LHCN-M2 (cell line): ENCODE measurements at regions not wholly inside any gene's neighbourhood (a gene's known extent, or its start where the extent isn't known, plus 50 kb on each side); places are given as distances from the start of the nearest gene placed in this dataset.

Source experiments
- DNase-seq: peaks from one replicate; pipeline ENCODE4 v3.0.0-alpha.2; 2012; ENCODE audit warnings: low read depth

DNA sequence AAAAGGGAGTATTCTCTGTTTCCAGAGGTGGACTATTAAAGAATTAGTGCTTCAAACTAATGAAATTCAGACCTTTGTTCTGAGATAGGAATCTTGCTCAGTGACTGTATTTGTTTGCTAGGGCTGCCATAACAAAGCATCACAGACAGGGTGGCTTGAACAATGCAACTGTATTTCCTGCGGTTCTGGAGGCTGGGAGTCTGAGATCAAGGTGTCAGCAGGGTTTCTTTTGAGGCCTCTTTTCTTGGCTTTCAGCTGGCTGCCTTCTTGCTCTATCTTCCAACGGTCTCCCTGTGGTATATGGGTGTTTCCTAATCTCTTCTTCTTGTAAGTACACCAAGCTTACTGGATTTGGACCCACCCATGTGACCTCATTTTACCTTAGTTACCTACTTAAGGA lies 264.6 kb upstream of the PROX1 start:
- DNase-seq: no peak

DNA sequence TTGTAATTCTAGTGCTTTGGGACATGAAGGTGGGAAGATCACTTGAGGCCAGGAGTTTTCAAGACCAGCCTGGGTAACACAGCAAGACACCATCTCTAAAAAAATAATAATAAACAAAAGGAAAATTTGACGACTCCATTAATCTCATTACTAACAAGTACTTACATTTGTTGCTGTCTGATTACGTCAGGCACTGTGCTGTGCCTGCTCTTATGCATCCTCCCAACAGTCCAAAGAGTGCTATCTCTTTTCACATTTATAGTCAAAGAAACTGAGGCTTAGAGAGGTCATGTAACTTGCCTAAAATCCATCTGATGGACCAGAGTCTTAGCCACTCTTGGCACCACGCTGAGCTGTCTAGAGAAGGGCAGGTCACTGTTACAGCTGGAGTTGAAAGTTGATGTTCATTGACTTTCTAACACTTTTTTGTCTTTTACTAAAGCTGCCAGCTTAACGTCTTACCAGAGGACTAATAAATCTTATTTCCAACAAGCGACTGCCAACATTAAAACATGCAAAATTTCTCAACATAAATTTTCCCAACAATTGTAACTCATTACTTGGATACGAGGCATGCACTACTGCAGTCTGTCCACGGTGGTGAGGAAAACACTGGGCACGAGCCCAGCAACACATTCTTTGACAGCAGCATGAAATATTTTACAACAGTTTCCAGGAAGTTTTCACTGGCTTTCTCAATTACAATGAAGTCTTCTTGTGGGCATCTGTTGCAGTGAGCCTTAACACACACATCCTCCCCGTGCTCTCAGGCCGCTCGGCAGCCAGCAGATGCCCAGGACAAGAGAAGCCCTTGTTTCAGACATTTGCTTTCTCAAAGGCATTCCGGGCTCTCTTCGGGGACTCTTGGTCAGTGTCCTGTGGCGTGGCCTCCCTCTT lies 262.9 kb upstream of the PROX1 start:
- DNase-seq: peak; percentile 1

DNA sequence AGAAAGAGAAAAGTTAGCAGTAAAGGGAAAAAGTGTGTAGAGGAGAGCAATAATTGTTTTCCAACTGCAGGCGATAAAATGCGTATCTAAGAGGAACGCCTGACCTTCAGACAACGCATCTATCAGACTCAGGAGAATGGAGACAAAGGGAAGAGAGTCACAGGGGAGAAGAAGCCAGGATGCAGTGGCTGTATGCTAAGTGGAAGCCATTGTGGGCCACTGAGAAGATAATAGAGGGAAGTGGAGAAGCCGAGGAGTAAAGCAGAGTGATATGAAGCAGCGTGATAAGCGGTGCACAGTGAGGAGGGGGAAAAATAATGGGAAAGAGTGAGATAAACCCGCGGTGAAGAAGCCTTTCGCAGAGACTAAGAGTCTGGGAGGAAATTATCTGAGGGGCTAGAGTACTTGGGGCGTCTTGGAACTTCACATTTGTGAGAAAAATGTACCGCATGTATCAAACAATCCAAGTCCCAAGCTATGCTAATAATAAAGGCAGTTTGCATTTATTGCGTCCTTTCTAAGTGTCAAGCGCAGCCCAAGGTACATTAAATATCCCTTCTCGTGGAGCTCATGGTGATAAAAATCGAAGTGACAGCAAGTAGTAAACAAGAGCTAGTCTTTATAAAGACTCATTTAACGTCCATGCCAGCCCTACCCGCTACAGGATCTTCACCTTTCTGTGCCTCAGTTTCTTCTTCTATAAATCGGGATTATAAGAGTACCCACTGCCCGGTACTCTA lies 259.8 kb upstream of the PROX1 start:
- DNase-seq: no peak

DNA sequence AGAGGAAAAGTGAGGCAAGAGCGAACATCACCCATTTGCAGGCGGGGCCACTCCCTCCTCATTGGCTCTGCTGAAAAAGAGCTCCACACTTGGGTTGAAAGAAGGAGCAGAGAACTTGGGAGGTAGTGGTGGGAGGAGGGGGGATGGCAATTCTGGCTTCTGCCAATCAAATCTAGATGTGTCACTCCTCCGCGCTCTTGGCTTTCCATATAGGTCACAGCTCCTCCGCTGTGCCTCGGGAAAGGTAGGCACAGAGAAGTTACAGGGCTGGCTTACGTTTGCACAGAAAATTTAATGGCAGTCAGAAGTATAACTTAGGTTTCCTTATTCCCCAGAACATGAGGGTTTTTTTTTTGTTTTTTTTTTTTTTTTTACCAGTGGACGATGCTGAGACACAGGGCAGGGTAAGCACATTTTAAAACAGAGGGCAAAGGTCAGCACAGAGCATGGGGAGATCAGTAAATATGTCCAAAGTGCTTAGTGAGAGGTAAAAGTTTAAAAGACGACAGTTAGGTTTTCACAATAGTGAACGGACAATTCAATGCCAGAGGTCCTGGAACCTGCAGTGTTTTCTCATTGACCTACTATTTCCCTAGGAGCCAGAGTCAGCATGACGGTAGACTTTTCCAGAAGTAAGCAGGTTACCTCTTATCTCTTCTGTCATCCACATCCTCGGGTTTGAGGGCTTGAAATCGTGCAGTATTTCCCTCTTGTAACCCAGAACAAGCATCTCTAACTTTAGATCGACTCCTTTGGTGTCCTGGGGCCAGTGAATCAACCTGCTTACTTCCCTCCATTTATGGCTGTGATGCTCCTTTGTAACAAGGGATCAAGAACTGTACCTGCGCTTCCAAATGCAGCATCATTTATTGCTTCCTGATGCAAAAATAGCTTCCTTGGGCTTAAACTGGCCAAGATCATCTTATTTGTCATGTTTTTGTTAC lies 258.9 kb upstream of the PROX1 start:
- DNase-seq: no peak

DNA sequence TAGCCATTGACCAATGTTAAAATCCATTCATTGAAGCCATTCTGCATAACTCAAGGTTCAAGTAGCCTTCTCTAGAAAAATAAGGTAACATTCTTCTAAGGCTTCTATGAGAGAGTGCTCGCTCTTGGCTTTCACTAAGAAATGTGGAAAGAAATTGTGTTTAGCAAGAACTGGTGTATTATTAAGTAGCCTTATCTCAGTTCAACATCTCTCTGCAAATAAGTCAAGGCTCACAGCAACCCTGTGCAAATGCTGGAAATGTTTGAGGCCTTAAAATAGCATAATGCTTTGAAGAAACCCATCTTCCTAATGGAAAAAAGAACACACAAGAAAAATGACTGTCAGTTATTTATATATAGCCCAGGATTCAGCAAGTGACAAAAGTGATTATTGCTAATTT lies 254.1 kb upstream of the PROX1 start:
- DNase-seq: no peak

DNA sequence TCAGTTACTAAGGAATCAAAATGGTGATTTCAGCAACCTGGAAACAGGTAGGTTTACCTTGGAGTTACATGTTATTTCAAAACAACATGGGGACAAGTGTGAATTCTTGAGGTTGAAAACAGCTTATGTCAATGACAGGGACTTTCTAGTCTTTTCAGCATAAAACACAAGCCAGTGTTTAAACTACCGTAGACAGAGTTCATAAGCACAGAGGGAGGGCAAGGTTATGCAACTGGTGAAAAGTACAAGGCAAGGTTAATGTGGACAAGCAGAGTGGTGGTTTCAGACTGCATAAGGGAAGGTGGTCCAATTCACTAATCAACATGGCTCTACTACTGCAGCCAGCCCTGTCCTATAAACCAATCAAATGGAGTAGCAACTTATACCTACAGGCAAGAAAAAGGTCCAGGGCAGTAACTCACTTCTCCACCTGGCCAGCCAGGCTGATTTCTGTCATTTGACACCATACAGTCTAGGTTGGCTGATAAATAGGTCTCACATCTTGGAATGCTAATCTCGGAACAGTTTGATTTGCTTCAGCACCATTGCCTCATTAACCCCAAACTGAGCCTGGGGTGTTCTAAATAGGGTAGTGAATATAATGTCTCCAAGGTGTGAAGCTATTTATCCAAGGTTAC lies 250.3 kb upstream of the PROX1 start:
- DNase-seq: no peak

DNA sequence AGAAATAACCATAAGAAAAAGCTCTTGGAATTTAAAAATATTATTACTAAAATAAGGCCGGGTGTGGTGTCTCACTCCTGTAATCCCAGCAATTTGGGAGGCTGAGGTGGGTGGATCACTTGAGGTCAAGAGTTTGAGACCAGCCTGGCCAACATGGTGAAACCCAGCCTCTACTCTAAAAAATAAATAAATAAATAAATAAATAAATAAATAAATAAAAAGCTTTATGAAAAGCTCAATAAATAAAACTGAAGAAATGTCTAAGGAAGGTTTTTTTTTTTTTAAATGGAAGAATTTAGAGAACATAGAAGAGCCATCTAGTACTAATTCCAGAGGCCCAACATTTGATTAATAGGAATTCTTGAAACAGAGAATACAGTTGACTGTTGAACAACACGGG lies 249.1 kb upstream of the PROX1 start:
- no peak for DNase-seq

DNA sequence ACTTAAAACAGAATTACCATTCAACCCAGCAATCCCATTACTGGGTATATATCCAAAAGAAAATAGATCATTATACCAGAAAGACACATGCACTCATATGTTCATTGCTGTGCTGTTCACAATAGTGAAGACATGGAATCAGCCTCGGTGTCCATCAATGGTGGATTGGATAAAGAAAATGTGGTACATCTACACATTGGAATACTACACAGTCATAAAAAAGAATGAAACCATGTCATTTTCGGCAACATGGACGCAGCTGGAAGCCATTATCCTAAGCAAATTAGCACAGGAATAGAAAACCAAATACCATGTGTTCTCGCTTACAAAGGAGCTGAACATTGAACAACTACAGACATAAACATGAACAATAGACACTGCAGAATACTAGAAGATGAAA lies 244.8 kb upstream of the PROX1 start:
- DNase-seq: no peak

DNA sequence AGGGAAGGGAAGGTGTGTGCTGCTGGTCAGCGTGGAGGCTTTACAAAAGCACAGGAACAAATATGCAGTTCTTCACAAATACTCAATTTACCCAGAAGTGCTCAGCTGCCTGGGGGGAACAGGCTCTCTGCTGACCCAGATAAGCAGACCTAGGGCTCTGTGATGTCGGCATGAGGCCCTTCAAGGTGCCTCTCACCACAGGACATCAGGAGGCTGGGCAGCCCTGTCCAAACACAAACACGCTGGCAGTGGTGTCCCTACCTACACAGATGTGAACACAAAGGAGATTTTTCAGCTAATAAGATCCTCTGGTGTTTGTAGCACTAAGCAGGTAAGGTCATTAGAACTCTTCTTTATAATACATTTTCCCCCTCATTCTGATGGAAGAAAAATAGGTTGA lies 243.0 kb upstream of the PROX1 start:
- DNase-seq: no peak

DNA sequence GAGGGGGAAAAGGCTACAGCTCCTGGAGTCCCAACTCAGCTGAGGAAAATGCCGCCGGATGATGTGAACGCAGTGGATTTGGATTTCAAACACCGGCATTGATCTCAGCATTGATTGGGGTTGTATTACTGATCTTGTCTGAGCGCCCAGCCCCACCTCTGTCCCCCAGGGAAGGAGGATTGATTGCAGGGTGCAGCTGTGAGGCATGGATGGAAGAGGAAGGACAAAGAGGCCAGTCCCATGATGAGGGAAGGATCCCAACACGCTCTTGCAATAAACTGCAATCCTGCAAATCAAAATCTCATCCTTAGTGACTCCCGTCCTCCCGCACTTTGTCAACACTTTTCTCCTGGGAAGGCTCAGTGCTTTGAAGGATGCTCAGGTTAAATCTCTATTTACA lies 242.3 kb upstream of the PROX1 start:
- no peak for DNase-seq

DNA sequence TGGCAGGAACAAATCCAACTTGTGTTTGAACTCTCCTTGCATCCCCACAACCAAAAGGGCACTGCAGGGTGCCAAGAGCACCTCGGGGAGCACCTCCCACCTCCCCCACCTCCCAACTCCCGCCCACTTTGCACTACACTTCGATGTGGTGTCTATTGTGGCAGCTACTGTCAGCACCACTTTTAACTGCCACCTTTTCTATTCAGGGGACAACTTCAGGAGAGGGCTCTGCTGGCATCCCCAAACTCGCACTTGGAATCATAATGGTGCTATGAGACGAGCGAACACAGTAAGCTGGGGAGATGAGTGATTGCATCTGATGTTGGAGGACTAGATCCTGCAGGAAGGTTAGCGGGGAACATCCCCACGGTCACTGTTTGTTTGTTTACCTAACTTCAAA lies 238.2 kb upstream of the PROX1 start:
- DNase-seq: no peak

DNA sequence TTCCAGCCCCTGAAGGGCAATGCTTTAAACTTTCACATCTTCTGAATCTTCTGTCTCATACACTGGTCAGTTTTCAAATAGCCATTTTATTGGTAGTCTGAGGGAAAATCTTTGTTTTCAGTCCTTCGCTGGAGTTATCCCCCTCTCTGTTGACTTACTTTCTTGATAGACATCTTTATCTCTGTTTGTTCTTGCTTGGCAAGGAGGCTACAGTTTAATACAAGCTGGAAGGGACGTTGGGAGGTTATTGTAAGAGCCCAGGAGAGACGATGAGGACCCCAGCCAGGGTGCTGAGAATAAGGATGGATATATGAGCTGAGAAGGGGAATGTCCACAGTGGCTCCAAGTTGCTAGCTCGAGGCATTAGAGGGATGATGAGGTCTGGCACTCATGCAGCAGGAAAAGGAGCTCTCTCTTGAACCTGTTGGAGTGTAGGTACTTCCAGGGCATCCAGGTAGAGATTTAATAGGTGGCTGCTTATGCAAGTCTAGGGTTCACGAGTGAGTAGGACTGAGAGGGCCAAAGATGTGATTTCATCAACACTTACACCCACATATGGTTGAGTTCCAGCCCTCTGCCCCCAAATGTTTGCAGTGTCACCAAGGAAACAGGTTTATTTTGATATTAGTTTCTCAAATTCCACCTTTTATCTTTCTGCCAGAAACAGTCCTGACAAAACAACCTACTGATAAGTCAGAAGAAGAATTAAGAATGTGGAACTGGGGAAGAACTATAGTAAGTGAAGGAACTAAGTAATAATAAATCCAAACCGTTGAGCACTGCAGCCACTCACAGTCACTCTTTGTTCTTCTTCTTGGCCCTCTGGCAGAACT lies 237.3 kb upstream of the PROX1 start:
- DNase-seq: no peak

DNA sequence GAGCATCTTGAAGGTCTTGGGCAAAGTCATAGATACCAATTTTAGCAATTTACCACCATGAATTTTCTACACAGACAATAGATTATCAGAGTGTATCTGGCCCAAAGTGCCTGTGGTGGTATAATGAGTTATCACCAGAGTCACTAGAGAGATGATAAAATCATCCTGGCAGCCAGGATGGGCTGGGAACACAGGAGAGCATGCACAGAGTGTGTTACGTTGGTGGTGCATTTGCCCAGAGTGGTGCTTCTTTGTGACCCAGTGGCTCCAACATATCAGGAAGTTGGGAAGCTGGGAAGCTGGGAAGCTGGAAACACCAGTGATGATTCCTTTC lies 236.7 kb upstream of the PROX1 start:
- DNase-seq: no peak

DNA sequence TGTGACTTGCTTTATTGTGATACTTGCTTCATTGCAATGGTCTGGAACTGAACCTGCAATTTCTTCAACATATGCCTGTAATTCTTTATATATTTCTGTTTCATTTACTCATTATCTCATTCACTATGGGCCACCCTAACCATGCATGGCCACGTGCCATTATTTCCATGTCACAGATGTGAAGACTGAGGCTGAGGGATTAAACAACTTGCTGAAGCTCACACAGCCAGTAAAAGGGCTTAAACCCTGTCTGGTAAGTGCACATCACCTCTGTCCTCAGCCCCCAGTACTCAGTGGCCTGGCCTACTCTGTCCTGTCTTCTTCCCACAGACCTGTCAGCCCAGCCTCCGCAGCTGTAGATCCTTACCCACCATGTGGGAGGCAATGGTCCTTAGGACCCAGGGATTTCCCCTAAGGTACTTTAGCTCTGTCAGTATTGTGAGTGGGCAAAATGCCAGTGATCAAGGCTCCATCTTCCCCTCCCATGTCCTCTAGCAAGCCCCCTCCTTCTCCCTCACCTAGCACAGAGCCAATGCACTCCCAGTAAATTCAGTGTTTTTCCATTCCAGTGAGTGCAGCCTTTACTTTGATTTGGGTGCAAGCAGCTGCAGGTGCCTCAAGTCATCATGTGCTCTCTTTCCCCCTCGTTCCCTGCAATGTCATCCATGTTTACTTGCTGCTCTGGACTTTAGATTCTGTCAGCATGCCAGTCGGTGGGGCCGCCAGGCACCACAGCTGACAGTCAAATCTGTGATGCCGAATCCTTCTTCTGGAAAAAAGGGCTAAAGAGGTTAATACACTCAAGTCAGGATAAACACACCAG lies 228.2 kb upstream of the PROX1 start:
- DNase-seq: no peak

DNA sequence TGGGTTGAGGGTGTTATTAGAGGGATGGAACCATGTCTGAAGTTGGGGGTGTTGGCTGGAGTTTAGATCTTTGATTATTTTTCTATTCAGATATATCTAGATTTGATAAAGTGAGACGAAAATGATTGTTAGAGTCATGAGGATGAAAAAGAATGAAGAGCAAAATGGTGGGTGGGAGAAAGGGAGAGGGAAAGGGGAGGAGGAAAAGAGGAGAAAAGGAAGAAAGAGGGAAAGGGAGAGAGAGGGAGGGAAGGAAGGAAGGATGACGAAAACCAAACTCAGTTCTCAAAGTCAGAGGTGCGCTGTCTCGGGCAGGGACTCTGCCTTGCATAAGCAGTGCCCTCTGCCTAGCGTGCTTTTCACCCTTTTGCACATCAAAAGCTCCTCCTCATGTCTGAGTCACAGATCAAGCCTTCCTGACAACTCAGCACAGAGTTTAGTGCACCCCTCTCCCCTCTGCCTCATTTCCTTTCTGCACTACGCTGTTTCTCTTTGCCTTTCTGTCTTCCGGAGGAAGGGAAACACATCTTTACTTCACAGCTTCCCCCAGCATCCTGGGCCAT lies 225.8 kb upstream of the PROX1 start:
- no peak for DNase-seq

DNA sequence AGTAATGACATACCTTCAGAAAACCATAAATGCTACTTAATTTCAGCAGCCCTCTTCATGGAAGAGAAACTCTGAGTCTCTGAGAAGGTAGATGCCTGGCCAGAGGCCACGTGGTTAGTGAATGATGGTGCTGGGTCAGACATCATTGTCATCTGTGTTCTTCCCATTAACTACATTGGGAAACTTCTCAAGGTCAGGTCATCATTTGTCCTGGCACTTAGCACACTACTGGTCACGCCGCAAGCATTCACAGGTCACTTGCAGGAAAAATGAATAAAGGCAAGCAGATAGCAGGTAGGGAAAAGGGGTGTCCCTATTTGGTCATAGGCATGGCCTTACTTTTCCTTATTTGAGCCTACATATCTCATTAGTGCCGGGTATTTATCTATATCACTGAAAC lies 220.1 kb upstream of the PROX1 start:
- no peak for DNase-seq

DNA sequence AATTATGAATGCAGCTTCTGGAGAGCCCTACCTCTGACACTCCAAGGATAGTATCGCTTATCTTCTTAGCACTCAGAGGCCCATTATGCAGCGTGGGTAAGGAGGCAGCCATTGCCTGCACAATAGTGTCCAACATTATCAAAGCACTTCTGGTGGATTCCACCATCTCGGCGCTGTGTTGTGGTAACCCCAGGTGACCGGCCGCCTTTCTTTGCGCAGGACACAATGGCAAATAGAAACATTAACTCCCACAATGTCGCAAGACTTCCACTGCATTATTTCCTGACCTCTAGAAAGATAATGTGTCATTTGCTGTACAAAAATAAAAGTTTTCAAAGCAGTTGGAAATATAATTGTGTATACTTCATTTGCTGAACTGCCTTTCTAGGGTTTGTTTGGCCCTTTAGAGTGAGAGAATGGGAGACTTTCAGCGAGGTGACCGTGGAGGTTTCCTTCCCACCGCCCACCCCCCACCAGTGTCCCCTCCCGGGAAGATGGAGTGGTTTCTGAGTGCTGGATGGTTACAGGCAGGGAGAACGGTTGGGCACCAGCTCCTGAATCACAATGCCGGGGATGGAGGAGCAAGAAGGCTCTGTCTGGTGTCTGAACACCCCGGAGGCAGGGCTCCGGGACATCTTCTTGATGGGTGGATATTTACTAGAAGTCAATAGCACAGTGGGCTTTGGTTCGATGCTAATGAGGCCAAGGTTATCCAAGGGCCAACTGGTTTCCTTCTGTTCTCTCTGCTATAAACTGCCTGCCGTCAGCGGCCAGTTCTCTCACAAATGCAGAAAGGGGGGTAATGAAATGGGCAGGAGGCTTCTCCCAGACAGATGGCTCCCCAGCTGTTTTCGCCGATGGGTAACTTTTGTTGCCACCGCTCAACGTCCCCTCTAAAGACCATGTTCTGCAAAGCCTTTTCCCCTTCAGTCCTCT lies 215.4 kb upstream of the PROX1 start:
- no peak for DNase-seq

DNA sequence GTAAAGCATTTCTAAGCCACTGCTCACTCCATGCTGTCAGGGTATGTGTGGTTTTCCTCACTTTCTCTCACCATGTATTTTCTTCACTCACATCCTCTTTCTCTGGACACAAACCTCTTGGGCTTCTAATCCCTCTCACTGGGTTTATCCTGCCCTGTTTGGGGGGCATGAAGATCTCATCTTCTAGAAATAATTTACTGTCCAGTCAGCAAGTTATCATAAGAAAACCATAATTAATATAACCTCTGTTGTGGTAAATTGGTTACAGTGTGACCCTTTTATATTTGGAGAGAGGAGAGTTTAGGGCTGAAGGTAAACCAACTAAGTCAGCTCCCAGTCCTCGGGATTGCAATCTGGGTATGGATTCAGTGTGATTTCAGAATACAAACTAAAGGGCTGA lies 213.8 kb upstream of the PROX1 start:
- no peak for DNase-seq
